Kidney (tissue), 13 donors: ENCODE measurements at regions not wholly inside any gene's neighbourhood (a gene's known extent, or its start where the extent isn't known, plus 50 kb on each side); places are given as distances from the start of the nearest gene placed in this dataset.

Source experiments
- DNase-seq, 5 donors: peaks; one replicate each; pipeline ENCODE4 v3.0.0-alpha.2; 2013 to 2020
- FAIRE-seq: peaks from 2 replicates; lab custom pipeline; 2012; peaks lifted over from hg19 to GRCh38; lab: Jason Lieb, UNC
- H3K27ac ChIP-seq, 2 donors: one replicate each; pipeline ENCODE4 v1.7.0; 2013; ENCODE audit warnings: low read depth in 2 of 2, low read length in 2 of 2, inconsistent platforms in 1 of 2
- H3K27me3 ChIP-seq: one replicate; pipeline ENCODE4 v1.7.1; 2013; ENCODE audit warnings: low read length, inconsistent platforms; ENCODE audit not compliant: control insufficient read depth, insufficient read depth
- H3K36me3 ChIP-seq, 3 donors: one replicate each; pipeline versions ENCODE4 v1.7.0 to v1.7.1; 2013; ENCODE audit warnings: low read length in 3 of 3, control low read depth in 1 of 3, inconsistent platforms in 1 of 3; ENCODE audit not compliant: insufficient read depth in 3 of 3, control insufficient read depth in 2 of 3
- H3K4me1 ChIP-seq, 3 donors: one replicate each; pipeline versions ENCODE4 v1.7.0 to v1.7.1; 2013; ENCODE audit warnings: low read length in 3 of 3, inconsistent platforms in 1 of 3, low read depth in 1 of 3; ENCODE audit not compliant: control insufficient read depth in 2 of 3, insufficient read depth in 2 of 3
- H3K4me3 ChIP-seq, 3 donors: one replicate each; pipeline versions ENCODE4 v1.7.0 to v1.8.1; 2013; ENCODE audit warnings: low read length in 3 of 3, control low read depth in 1 of 3, inconsistent platforms in 1 of 3
- H3K9ac ChIP-seq, 3 donors: one replicate each; pipeline versions ENCODE4 v1.7.0 to v1.7.1; 2013; ENCODE audit warnings: low read length in 3 of 3, control low read depth in 1 of 3, inconsistent platforms in 1 of 3
- H3K9me3 ChIP-seq, 3 donors: one replicate each; pipeline versions ENCODE4 v1.7.0 to v1.7.1; 2013; ENCODE audit warnings: low read length in 3 of 3, control low read depth in 1 of 3, inconsistent platforms in 1 of 3; ENCODE audit not compliant: control insufficient read depth in 2 of 3, insufficient read depth in 1 of 3
- intact Hi-C: fragments of 100-400 bp; cut with DNase I; formaldehyde crosslinking; loops from one replicate; pipeline ENCODE4 v1.11.1; 2022
- TF ChIP-seq, protein P1 (sequence below): IDR thresholded peaks from 3 replicates; pipeline ENCODE4 v1.5.1; 2012; ENCODE audit warnings: mild to moderate bottlenecking, moderate library complexity, borderline replicate concordance; ENCODE audit not compliant: insufficient read depth; ENCODE audit errors: extremely low read depth
- donor health status: control.
- donor health status: control.
- donor health status: control.
- donor health status: control.
- donor health status: control.
- donor health status: DM: yes; HTN: yes; CAD: no.
- donor health status: Normal renal cell carcinoma (clear cell type).

GRCh38 chr15:85897207-85897894, 102.6 kb upstream of the KLHL25 start:
- Histone ChIP-seq H3K9ac (no peak overlapping the region), H3K9me3 (no peaks in the 10 kb centered on the region), H3K27me3 (no peaks in the 10 kb centered on the region), H3K27ac (no peak overlapping the region), H3K36me3 (no peaks in the 10 kb centered on the region), H3K4me1 (no peaks in the 10 kb centered on the region), H3K4me3 (no peak overlapping the region)
- DNase-seq (no peak), FAIRE-seq (no peak)
- TF ChIP-seq, protein P1, sequence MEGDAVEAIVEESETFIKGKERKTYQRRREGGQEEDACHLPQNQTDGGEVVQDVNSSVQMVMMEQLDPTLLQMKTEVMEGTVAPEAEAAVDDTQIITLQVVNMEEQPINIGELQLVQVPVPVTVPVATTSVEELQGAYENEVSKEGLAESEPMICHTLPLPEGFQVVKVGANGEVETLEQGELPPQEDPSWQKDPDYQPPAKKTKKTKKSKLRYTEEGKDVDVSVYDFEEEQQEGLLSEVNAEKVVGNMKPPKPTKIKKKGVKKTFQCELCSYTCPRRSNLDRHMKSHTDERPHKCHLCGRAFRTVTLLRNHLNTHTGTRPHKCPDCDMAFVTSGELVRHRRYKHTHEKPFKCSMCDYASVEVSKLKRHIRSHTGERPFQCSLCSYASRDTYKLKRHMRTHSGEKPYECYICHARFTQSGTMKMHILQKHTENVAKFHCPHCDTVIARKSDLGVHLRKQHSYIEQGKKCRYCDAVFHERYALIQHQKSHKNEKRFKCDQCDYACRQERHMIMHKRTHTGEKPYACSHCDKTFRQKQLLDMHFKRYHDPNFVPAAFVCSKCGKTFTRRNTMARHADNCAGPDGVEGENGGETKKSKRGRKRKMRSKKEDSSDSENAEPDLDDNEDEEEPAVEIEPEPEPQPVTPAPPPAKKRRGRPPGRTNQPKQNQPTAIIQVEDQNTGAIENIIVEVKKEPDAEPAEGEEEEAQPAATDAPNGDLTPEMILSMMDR, result no peak
- intact Hi-C loops, result no loop called here

GRCh38 chr15:85897895-85898717, 103.4 kb upstream of the KLHL25 start:
- Histone ChIP-seq H3K36me3 (no peaks in the 10 kb centered on the region), H3K4me3 (no peak overlapping the region), H3K27ac (no peak overlapping the region), H3K4me1 (no peaks in the 10 kb centered on the region), H3K27me3 (no peaks in the 10 kb centered on the region), H3K9me3 (no peaks in the 10 kb centered on the region), H3K9ac (no peak overlapping the region)
- intact Hi-C loops, result no loop called here
- TF ChIP-seq, protein P1, result no peak
- DNase-seq, result no peak
- FAIRE-seq, result no peak

GRCh38 chr15:85899927-85900326, 105.2 kb upstream of the KLHL25 start:
- DNase-seq, result peak in 3 of 5 donors; percentile 41 to 56 (median 56)
- Histone ChIP-seq H3K27me3 (no peaks in the 10 kb centered on the region), H3K9ac (no peak overlapping the region), H3K9me3 (no peaks in the 10 kb centered on the region), H3K36me3 (no peaks in the 10 kb centered on the region), H3K4me3 (no peak overlapping the region), H3K27ac (no peak overlapping the region), H3K4me1 (no peaks in the 10 kb centered on the region)
- FAIRE-seq, result no peak
- intact Hi-C loops, result no loop called here
- TF ChIP-seq, protein P1, result no peak
